SKM-1 treated with dmso at 0.1 percent for 144 hours (cell line): ENCODE measurements at regions not wholly inside any gene's neighbourhood (a gene's known extent, or its start where the extent isn't known, plus 50 kb on each side); places are given as distances from the start of the nearest gene placed in this dataset.

Source experiments
- DNase-seq: peaks from one replicate; lab custom pipeline; 2025; ENCODE audit not compliant: unreplicated experiment; lab: John Stamatoyannopoulos, UW

DNA sequence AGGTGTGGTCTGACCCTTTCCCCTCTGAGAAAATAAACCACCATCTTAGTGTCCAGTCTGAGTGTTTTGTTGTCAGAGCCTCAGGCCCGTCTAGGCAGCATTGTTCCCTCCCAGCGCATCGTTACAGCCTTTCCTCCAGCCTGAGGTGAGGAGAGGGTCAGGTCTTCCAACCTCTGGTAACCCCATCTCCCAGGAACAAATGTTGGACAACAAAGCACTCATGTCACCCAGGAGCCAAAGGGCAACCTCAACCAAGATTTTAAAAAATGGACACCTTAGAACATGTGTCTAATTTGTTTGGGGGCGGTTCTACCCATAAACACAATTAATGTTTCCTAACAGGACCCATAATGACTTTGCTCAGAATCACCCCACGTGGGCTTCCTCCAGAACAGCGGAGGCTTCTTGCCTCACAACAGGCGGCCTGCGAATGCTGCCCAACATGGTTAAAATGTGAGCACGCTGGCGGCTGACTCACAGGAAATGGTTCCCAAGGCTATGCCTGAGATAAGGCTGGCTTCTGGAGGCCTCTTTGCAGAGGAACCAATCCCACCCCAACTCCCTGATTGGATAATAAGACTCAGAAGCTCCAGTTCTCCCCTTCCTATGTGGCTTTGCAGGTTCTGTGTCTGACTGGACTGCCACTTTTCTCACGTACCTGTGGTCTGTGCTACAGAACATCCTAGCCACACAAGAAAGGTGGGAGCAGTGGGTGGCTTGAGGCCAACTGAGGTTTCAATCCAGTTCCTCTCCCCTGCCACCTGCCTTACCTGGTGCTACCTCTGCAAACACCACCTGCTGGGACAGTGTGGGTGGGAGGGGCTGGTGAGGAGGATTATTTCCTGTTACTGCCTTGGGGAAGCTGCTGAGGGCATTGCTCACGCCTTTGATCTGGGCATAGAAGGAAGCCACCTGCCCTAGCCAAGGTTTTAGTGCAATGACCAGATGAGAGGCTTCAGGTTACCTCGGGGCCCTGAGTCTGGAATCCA is 108.8 kb downstream of the B3GNT2 start:
- peak; percentile 95 for DNase-seq

GRCh38 chr2:62303788-62304187 is 107.9 kb downstream of the B3GNT2 start:
- peak; percentile 86 for DNase-seq

DNA sequence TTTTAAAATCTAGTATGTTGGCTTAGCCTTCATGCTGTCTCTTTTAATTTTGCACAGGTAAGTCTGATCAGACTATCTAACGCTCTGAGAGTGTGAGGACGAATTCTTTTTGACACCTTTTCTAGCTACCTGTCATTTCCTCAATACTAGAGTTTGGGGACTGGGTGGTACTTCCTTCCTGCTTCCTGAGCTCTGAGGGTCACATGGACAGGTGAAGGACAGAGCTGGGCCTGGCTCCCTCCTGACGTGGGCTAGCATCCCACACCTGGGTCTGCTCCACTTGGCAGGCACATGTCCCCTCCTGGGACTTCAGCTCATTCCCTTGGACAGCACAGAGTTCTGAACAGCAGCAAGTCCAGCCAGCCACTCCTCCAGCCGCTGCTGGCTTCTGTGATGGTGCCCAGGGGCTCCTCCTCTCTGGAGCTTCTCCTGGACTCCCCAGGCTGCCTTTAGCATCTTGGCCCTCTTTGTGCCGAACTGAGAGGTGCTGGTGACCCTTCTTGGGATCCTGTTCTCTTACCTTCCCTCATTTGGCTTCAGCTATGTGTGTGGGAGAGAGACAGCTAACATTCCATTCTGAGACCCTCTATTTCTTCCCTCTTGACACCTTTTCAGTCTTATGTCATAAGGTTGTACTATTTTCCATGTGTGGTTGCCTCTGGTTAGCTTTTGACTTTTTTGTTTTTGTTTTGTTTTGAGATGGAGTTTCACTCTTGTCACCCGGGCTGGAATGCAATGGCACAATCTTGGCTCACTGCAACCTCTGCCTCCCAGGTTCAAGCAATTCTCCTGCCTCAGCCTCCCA is 106.9 kb downstream of the B3GNT2 start:
- no peak for DNase-seq

- DNase-seq, result no peak
Measured at GRCh38 chr2:62300925-62301324, 105.0 kb downstream of the B3GNT2 start.

GRCh38 chr2:62297624-62298010 is 101.7 kb downstream of the B3GNT2 start:
- no peak for DNase-seq

DNA sequence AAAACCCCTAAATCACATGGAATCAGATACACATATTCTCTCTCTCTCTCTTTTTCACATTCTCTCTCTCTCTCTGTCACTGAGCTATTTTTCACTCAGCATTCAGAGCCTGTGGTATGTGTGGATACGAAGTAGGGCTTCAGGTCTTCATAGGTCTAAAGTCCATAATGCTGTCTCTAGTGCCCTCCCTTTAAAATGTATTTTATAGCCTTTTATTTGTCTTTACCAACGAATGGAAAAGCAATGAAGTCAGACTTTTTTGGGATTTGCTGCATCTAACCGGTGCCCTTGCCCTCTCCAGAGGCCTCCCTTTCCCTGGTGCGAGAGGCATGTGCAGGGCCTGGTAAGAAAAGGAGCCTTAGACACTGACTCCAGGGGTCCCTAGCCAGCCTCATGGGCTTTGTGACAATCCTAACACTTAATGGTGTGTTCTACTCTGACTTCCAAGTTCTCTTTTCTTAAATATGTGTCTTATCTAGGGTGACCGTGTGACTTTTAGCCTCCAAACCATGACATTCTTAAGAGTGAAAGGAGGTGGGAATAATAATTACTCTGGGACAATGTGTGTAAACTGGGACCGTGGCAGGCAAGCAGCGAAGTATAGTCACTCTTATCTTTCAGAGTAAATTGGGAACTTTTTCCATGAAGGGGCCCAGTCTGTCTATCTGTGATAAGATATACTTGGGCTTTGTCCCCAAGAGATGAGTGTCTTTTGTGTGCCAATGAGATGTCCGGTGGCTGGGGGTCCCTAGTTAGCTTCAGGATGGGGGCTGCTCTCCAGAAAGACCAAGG is 101.1 kb downstream of the B3GNT2 start:
- DNase-seq, result no peak

- no peak for DNase-seq
Measured at GRCh38 chr2:62296034-62296831, 100.3 kb downstream of the B3GNT2 start.

- no peak for DNase-seq
Measured at GRCh38 chr2:62293490-62294271, 97.8 kb downstream of the B3GNT2 start.

- DNase-seq, result no peak
Measured at GRCh38 chr2:62293151-62293489, 97.2 kb downstream of the B3GNT2 start.

GRCh38 chr2:62292190-62292589 is 96.3 kb downstream of the B3GNT2 start:
- no peak for DNase-seq

DNA sequence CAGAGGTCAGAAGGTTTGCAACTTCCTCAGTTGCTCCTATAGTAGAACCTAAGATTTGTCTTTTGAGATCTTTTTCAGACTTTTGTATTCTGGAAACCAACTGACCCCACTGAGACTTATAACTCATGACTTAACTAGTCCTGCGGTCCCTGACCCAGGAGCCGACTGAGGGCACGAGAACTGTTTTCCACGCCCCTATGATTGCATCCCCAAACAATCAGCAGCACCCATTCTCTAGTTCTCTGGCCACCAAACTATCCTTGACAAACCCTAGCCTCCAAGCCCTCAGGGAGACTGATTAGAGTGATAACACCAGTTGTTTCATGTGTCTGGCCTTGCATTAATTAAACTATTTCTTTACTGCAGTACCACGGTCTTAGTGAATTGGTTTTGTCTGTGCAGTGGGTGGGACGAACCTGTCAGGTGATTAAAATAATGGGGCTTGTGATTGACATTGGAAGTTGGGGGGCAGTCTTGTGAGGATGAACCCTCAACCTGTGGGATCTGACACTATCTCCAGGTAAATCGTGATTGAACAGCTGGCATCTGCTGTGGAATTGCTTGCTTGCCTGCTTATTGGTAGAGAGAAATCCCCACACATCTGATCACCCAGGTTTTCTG is 95.7 kb downstream of the B3GNT2 start:
- DNase-seq, result no peak

GRCh38 chr2:62291052-62291451 is 95.1 kb downstream of the B3GNT2 start:
- no peak for DNase-seq

DNA sequence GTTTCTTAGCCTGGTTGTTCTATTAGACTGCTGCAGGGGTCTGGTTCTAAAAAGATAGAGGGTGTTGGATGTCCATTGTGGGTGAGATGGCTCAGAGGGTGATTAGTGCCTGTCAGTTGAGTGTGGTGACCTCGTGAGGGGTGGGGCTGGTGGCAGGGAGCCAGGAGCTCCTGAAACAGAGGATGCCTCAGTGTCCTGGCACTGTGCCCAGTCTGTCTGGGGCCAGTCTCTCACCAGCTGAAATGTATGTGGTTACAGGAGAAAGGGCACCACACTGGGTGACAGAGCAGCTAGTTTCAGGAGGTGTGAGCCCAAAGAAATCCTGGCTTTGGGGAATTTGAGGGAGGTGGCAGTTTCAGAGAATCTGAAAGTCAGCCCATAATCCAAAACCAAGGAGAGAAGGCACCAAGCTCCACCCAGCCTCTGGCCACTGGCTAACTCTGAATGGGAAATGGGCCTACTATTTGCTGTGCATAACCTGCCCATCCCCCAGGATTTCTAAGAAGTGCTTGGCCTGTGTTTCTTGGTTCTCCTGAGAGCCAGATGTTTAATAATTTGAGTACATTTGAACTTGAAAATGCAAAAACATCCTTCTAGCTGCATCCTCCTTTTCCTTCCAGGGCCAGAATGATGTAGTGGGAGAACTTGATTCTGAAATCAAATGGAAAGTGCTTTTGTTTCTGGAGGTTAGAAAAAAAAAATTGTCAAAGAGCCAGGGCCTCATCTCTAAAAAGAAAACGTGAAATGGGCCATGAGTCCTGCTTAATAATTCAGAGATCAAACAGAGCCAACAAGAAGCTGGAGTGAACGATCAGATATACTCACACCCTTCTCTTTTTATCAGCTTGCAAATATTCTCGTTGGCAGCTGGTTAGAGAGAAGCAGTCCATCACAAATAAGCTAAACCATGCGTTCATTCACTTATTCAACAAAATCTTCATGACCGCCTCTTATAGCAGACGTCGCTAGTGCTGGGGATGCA is 92.3 kb downstream of the B3GNT2 start:
- DNase-seq, result peak; percentile 48

DNA sequence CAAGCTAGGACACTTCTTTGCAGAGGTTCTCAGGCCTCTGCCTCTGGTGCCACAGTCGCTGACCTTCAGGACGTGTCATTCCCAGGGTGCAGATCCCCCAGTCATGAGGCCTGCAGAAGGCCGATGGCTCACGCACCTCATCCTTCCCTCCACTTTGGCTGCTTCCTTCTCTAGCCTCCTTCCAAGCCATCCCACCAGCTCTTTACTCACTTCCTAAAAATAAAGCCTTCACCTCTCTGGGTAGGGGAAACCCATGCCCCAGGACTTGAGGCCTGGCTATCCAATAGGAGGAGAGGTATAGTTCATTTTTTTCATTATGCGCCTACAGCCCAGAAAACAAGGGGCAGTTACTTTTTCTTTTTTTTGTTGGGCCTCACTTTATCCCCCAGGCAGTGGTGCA is 91.4 kb downstream of the B3GNT2 start:
- DNase-seq, result no peak

GRCh38 chr2:62286089-62286785 is 90.3 kb downstream of the B3GNT2 start:
- no peak for DNase-seq

DNA sequence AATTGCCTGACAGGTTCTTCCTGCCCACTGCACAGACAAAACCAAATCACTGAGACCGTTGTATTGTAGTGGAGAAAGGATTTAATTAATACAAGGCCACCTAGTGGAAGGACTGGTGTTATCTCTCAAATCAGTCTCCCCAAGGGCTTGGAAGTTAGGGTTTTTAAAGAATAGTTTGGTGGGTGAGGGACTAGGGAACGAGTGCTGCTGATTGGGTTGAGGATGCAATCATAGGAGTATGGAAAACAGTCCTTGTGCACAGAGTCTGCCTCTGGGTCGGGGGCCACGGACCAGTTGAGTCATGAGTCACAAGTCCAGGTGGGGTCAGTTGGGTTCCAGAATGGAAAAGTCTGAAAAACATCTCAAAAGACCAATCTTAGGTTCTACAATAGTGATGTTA is 89.1 kb downstream of the B3GNT2 start:
- DNase-seq, result no peak

GRCh38 chr2:62284471-62284870 is 88.6 kb downstream of the B3GNT2 start:
- DNase-seq, result no peak
